ENCODE measurements at regions not wholly inside any gene's neighbourhood (a gene's known extent, or its start where the extent isn't known, plus 50 kb on each side); places are given as distances from the start of the nearest gene placed in this dataset.

DNA sequence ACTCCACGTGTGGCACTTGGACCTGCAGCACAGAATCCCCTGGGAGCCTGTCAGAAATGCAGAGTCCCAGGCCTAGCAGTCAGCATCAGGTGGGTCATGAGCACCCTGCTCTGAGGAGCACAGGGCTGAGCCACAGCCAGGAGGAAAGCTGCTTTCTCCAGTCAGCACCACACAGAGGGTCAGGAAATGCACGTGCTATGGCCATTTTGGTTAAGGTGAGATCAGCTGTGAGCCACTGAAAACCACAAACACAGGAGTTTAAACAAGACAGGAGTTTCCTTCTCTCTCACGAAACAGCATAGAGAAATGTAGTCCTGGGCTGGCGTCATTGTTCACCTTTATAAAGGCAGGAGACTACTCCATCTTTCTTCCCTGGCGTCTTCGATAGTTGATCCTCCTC, 204.5 kb upstream of the SFSWAP start:
- Histone ChIP-seq H3K4me2 (ENCODE audit: low read length) (no peak overlapping the region), H3K9ac (ENCODE audit: low read length) (no peak overlapping the region), H2AFZ (ENCODE audit: low read depth, low read length) (no peak overlapping the region), H3K9me3 (ENCODE audit: low read length) (no peaks in the 10 kb centered on the region), H3K9me2 (ENCODE audit: insufficient read depth, low read length) (no peaks in the 10 kb centered on the region), H3K27ac (ENCODE audit: low read length) (no peak overlapping the region), H3K79me2 (replicated peaks; ENCODE audit: insufficient read depth, low read length) (no peaks in the 10 kb centered on the region), H4K20me1 (ENCODE audit: insufficient read depth) (no peaks in the 10 kb centered on the region), H3K27me3 (ENCODE audit: insufficient read depth, low read depth, low read length) (no peaks in the 10 kb centered on the region), H3K4me3 (ENCODE audit: low read length) (no peak overlapping the region), H3K36me3 (ENCODE audit: insufficient read depth, low read length) (no peaks in the 10 kb centered on the region), H3F3A (ENCODE audit: insufficient read depth, low read length, poor library complexity, severe bottlenecking) (no peaks in the 10 kb centered on the region)
- TF ChIP-seq, protein P1, sequence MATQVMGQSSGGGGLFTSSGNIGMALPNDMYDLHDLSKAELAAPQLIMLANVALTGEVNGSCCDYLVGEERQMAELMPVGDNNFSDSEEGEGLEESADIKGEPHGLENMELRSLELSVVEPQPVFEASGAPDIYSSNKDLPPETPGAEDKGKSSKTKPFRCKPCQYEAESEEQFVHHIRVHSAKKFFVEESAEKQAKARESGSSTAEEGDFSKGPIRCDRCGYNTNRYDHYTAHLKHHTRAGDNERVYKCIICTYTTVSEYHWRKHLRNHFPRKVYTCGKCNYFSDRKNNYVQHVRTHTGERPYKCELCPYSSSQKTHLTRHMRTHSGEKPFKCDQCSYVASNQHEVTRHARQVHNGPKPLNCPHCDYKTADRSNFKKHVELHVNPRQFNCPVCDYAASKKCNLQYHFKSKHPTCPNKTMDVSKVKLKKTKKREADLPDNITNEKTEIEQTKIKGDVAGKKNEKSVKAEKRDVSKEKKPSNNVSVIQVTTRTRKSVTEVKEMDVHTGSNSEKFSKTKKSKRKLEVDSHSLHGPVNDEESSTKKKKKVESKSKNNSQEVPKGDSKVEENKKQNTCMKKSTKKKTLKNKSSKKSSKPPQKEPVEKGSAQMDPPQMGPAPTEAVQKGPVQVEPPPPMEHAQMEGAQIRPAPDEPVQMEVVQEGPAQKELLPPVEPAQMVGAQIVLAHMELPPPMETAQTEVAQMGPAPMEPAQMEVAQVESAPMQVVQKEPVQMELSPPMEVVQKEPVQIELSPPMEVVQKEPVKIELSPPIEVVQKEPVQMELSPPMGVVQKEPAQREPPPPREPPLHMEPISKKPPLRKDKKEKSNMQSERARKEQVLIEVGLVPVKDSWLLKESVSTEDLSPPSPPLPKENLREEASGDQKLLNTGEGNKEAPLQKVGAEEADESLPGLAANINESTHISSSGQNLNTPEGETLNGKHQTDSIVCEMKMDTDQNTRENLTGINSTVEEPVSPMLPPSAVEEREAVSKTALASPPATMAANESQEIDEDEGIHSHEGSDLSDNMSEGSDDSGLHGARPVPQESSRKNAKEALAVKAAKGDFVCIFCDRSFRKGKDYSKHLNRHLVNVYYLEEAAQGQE (IDR thresholded peaks at IDR 0.05; ENCODE audit: borderline replicate concordance) = no peak
- TF ChIP-seq POLR2AphosphoS5 (IDR thresholded peaks at IDR 0.05) (no peak), TAF1 (IDR thresholded peaks at IDR 0.05; ENCODE audit: low read depth) (no peak), EZH2 (IDR thresholded peaks at IDR 0.05; ENCODE audit: borderline replicate concordance, insufficient read depth, low read length, poor library complexity, severe bottlenecking) (no peak), MXI1 (conservative IDR thresholded peaks at IDR 0.05; ENCODE audit: poor library complexity, severe bottlenecking) (no peak), RAD21 (conservative IDR thresholded peaks at IDR 0.05) (no peak), SMC3 (conservative IDR thresholded peaks at IDR 0.05; ENCODE audit: poor library complexity) (no peak), EP300 (conservative IDR thresholded peaks at IDR 0.05; ENCODE audit: poor library complexity, severe bottlenecking) (no peak)
- TF ChIP-seq, protein P2, sequence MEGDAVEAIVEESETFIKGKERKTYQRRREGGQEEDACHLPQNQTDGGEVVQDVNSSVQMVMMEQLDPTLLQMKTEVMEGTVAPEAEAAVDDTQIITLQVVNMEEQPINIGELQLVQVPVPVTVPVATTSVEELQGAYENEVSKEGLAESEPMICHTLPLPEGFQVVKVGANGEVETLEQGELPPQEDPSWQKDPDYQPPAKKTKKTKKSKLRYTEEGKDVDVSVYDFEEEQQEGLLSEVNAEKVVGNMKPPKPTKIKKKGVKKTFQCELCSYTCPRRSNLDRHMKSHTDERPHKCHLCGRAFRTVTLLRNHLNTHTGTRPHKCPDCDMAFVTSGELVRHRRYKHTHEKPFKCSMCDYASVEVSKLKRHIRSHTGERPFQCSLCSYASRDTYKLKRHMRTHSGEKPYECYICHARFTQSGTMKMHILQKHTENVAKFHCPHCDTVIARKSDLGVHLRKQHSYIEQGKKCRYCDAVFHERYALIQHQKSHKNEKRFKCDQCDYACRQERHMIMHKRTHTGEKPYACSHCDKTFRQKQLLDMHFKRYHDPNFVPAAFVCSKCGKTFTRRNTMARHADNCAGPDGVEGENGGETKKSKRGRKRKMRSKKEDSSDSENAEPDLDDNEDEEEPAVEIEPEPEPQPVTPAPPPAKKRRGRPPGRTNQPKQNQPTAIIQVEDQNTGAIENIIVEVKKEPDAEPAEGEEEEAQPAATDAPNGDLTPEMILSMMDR (IDR thresholded peaks at IDR 0.05; ENCODE audit: poor library complexity, severe bottlenecking) = no peak

DNA sequence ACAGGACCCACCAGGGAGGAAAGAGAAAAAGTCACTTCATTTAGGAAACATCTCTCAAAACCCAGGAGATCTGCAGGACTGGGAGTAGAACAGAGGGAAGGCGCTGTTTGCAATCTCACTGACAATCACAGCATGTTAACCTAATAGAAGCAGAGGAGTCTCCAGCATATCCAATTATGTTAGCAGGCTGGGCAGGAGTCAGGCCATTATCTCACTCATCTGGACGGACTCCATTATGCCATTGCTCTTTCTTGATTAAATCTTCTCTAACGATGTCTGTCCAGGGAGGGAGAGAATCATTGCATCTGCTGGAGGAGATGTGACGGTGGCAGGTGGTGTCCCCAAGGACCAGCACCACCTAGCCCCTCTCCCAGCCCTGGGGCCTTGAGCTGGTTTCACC, 203.8 kb upstream of the SFSWAP start:
- H3K27ac ChIP-seq (ENCODE audit: low read length) = no peak overlapping the region
- H4K20me1 ChIP-seq (ENCODE audit: insufficient read depth) = no peaks in the 10 kb centered on the region
- H3K4me3 ChIP-seq (ENCODE audit: low read length) = no peak overlapping the region
- H3F3A ChIP-seq (ENCODE audit: insufficient read depth, low read length, poor library complexity, severe bottlenecking) = no peaks in the 10 kb centered on the region
- no peak overlapping the region for H3K9ac ChIP-seq (ENCODE audit: low read length)
- TF ChIP-seq TAF1 (IDR thresholded peaks at IDR 0.05; ENCODE audit: low read depth) (no peak), RAD21 (conservative IDR thresholded peaks at IDR 0.05) (no peak), EZH2 (IDR thresholded peaks at IDR 0.05; ENCODE audit: borderline replicate concordance, insufficient read depth, low read length, poor library complexity, severe bottlenecking) (no peak), POLR2AphosphoS5 (IDR thresholded peaks at IDR 0.05) (no peak), EP300 (conservative IDR thresholded peaks at IDR 0.05; ENCODE audit: poor library complexity, severe bottlenecking) (no peak), SMC3 (conservative IDR thresholded peaks at IDR 0.05; ENCODE audit: poor library complexity) (no peak), MXI1 (conservative IDR thresholded peaks at IDR 0.05; ENCODE audit: poor library complexity, severe bottlenecking) (no peak)
- TF ChIP-seq, protein P2 (IDR thresholded peaks at IDR 0.05; ENCODE audit: poor library complexity, severe bottlenecking) = no peak
- TF ChIP-seq, protein P1 (IDR thresholded peaks at IDR 0.05; ENCODE audit: borderline replicate concordance) = no peak
- no peaks in the 10 kb centered on the region for H3K27me3 ChIP-seq (ENCODE audit: insufficient read depth, low read depth, low read length)
- H3K9me3 ChIP-seq (ENCODE audit: low read length) = no peaks in the 10 kb centered on the region
- no peak overlapping the region for H3K4me2 ChIP-seq (ENCODE audit: low read length)
- H3K79me2 ChIP-seq (replicated peaks; ENCODE audit: insufficient read depth, low read length) = no peaks in the 10 kb centered on the region
- no peaks in the 10 kb centered on the region for H3K9me2 ChIP-seq (ENCODE audit: insufficient read depth, low read length)
- no peak overlapping the region for H2AFZ ChIP-seq (ENCODE audit: low read depth, low read length)
- H3K36me3 ChIP-seq (ENCODE audit: insufficient read depth, low read length) = no peaks in the 10 kb centered on the region

Measured in neural cell (in vitro differentiated cells).